Fibroblast of pulmonary artery (primary cell): ENCODE measurements at regions not wholly inside any gene's neighbourhood (a gene's known extent, or its start where the extent isn't known, plus 50 kb on each side); places are given as distances from the start of the nearest gene placed in this dataset.

Experiments used
- DNase-seq: peaks from one replicate; pipeline ENCODE4 v3.0.0-alpha.2; 2010; ENCODE audit warnings: low read depth
- H3K4me3 ChIP-seq: replicated peaks from 2 replicates; pipeline ENCODE4 v1.5.1; 2011; ENCODE audit warnings: low read depth, mild to moderate bottlenecking, control low read depth, low read length, moderate library complexity
- TF ChIP-seq, protein P1 (sequence below): IDR thresholded peaks from 2 replicates; pipeline ENCODE4 v1.5.1; 2011; ENCODE audit warnings: mild to moderate bottlenecking, control low read depth, low read length, inconsistent platforms; ENCODE audit errors: missing control alignments

DNA sequence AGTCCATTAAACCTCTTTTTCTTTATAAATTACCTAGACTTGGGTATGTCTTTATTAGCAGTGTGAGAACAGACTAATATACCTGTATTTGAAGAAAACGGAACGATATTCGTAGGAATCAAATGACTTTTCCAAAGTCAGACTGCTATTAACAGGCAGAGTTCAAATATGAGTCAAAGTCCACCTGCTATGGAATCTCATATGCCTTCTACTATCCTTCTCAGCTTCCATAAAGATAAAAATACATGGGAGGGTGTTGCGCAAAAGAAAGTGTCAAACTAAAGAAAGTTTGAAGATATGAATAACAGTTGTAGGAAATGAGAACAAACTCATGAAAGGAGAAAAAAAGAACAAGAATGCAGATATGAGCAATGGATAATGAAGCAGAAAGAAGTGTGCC lies 704.6 kb downstream of the EFNB2 start:
- no peak for DNase-seq
- H3K4me3 ChIP-seq: no peak overlapping the region
- TF ChIP-seq, protein P1, sequence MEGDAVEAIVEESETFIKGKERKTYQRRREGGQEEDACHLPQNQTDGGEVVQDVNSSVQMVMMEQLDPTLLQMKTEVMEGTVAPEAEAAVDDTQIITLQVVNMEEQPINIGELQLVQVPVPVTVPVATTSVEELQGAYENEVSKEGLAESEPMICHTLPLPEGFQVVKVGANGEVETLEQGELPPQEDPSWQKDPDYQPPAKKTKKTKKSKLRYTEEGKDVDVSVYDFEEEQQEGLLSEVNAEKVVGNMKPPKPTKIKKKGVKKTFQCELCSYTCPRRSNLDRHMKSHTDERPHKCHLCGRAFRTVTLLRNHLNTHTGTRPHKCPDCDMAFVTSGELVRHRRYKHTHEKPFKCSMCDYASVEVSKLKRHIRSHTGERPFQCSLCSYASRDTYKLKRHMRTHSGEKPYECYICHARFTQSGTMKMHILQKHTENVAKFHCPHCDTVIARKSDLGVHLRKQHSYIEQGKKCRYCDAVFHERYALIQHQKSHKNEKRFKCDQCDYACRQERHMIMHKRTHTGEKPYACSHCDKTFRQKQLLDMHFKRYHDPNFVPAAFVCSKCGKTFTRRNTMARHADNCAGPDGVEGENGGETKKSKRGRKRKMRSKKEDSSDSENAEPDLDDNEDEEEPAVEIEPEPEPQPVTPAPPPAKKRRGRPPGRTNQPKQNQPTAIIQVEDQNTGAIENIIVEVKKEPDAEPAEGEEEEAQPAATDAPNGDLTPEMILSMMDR: no peak

DNA sequence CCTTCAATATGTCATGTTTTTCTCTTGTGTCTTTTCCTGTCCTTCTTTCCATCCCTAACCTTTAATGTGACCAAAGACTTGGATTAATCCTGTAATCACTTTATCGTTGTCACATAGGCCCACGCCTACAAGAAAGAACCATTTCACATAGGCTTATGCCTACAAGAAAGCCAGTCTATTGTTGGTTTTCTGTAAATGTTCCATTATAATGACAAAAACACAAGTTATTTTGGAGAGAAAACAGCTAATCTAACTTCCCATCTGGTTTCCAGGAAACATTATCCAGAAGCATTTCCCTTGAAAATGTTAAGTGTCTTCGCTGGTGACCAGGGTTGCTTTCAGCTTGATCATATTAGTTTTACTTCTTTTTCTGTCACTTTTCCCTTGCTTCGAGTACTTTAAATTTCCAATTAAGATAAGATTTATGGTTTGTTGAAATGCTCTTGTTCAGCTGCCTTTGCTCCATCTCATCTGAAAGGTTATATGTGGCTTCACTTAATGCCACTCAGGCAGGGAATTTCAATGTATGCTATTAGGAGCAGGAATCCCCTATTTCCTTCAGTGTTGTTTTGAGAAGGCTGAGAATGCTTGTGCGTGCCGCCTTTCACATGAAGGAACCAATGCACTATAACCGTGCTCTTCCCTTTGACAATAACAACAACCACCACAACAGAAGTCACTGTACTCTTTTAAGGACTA lies 708.2 kb downstream of the EFNB2 start:
- no peak overlapping the region for H3K4me3 ChIP-seq
- DNase-seq: no peak
- TF ChIP-seq, protein P1: no peak

DNA sequence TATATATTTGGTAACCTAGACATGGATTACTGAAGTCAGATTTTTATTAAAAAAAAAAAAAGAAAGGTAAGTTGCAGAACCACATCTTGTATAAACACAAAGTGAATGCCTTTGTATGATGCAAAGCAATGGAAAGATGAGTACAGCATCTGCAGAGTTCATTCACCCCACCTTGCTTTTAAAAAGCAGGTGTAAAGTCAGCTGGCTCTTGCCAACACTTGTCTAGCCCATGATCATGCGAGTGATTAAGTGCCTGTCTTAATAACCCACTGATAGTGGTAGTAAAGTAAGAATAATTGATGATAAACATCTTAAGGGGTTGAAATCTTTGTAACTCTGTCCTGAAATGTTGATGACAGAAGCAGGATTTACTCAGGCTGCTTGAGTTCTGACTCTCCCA lies 710.4 kb downstream of the EFNB2 start:
- TF ChIP-seq, protein P1: no peak
- DNase-seq: no peak
- no peak overlapping the region for H3K4me3 ChIP-seq

DNA sequence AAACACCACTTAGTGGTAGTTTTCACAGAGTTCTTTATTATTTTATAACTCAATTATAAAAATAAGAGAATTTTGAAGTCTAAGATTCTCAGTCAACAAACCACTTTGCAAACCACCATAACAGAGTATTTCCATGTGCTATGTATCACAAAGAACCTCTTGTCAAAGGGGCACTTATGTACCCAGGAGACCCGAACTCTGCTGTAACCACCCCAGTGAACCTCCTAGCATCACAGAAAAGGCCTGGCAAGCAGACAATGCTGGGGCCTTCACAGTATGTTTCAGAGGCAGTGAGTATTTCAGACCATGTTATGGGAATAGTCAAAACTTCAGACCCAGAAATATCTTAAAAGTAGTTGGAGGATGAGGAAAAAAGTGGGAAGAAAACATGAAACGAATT lies 714.1 kb downstream of the EFNB2 start:
- TF ChIP-seq, protein P1: no peak
- no peak for DNase-seq
- no peak overlapping the region for H3K4me3 ChIP-seq

DNA sequence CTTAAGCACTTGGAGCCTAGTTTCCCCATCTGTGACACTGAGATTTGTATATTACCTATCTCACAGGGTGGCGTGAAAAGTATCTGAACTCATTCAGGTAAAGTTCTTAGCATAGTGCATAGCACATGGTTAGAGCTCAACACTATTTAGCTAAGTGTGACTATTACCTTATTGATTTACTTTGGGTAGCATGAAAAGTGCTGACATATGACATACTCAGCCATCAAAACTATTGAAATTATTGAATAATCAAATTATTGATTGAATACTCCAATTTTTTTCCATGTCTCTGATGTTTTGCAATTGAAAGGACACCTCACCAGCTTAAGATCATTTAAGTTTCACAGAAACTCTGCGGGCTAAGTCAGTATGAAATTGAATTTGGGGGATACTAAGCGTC lies 715.0 kb downstream of the EFNB2 start:
- TF ChIP-seq, protein P1: no peak
- no peak overlapping the region for H3K4me3 ChIP-seq
- no peak for DNase-seq

DNA sequence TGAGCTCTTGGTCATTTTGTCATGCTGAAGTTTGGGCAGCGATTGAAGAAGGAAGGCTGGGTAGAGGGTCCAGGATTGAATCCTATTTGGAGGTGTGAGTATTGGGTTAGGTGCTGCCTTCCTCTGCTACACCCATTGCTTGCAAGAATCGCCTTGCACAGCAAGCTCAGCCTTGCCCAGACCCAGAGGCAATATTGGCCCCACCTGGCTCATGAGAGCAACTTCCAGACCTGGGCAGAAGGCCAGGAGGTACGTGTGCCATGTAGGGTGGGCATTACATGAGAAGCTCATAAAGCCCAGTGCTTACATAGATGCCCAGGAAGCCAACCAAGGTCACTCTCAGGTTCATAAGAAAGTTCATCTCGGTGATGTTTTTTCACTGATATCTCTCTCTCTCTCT lies 718.0 kb downstream of the EFNB2 start:
- no peak for DNase-seq
- TF ChIP-seq, protein P1: no peak
- H3K4me3 ChIP-seq: no peak overlapping the region

DNA sequence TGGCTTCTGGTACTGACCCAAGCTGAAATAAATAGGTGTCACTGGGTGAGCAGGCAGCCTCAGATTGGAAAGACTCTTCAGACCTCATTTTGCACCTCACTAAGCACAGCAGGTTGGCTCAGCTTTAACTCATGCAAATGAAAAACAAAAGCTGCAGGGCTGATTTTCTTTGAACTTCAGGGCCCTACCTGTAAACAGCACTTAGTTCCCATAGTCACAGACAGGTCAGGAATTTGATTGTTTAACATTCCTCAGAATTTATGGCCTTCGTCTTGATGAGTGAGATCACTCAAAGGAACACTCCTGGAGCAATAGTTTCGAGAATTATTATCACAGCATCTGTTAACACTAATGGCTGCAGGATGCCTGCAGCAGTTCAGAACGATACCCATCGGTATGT lies 718.5 kb downstream of the EFNB2 start:
- DNase-seq: no peak
- H3K4me3 ChIP-seq: no peak overlapping the region
- TF ChIP-seq, protein P1: no peak
